ENCODE measurements at regions not wholly inside any gene's neighbourhood (a gene's known extent, or its start where the extent isn't known, plus 50 kb on each side); places are given as distances from the start of the nearest gene placed in this dataset.

GRCh38 chr4:161247831-161248230 lies 916.0 kb downstream of the FSTL5 start:
- BruUV-seq (replicated peaks) = no TSS peak

GRCh38 chr4:161238033-161238432 lies 925.8 kb downstream of the FSTL5 start:
- ChIA-PET CTCF (no interaction called here), POLR2A (ENCODE audit: low non-redundant PET) (no interaction called here)
- Histone ChIP-seq H3K4me1 (ENCODE audit: insufficient read depth, low read length, poor library complexity, severe bottlenecking) (no peaks in the 10 kb centered on the region), H3K4me3 (ENCODE audit: low read depth, low read length, poor library complexity, severe bottlenecking) (no peak overlapping the region), H3K36me3 (ENCODE audit: insufficient read depth, low read length, poor library complexity, severe bottlenecking) (no peaks in the 10 kb centered on the region), H3K27ac (ENCODE audit: low read depth, low read length, poor library complexity, severe bottlenecking) (no peak overlapping the region), H3K9me3 (ENCODE audit: low read depth, low read length, poor library complexity, severe bottlenecking) (no peaks in the 10 kb centered on the region), H3K27me3 (replicated peaks; ENCODE audit: insufficient read depth, low read depth, low read length, poor library complexity) (no peaks in the 10 kb centered on the region)
- intact Hi-C loops (cut with micrococcal nuclease; ENCODE audit: unreplicated experiment) = no loop called here
- DNase-seq (ENCODE audit: low spot score) = no peak
- TF ChIP-seq EZH2 (IDR thresholded peaks at IDR 0.05; ENCODE audit: borderline replicate concordance, low read depth, low read length, poor library complexity, severe bottlenecking) = no peak
- TF ChIP-seq CTCF (conservative IDR thresholded peaks at IDR 0.05; ENCODE audit: low read depth, low read length) = no peak
- no TSS peak for BruUV-seq (replicated peaks)

More at GRCh38 chr4:161247831-161248230, 916.0 kb downstream of the FSTL5 start:
- Histone ChIP-seq H3K27ac (ENCODE audit: low read depth, low read length, poor library complexity, severe bottlenecking) (no peak overlapping the region), H3K9me3 (ENCODE audit: low read depth, low read length, poor library complexity, severe bottlenecking) (no peaks in the 10 kb centered on the region), H3K36me3 (ENCODE audit: insufficient read depth, low read length, poor library complexity, severe bottlenecking) (no peaks in the 10 kb centered on the region), H3K4me3 (ENCODE audit: low read depth, low read length, poor library complexity, severe bottlenecking) (no peak overlapping the region), H3K4me1 (ENCODE audit: insufficient read depth, low read length, poor library complexity, severe bottlenecking) (no peaks in the 10 kb centered on the region), H3K27me3 (replicated peaks; ENCODE audit: insufficient read depth, low read depth, low read length, poor library complexity) (no peaks in the 10 kb centered on the region)
- ChIA-PET POLR2A (ENCODE audit: low non-redundant PET) (no interaction called here), CTCF (no interaction called here)
- TF ChIP-seq EZH2 (IDR thresholded peaks at IDR 0.05; ENCODE audit: borderline replicate concordance, low read depth, low read length, poor library complexity, severe bottlenecking) = no peak
- TF ChIP-seq CTCF (conservative IDR thresholded peaks at IDR 0.05; ENCODE audit: low read depth, low read length) = no peak
- no peak for DNase-seq (ENCODE audit: low spot score)
- intact Hi-C loops (cut with micrococcal nuclease; ENCODE audit: unreplicated experiment) = no loop called here

GRCh38 chr4:161237495-161237894 lies 926.3 kb downstream of the FSTL5 start:
- H3K4me3 ChIP-seq (ENCODE audit: low read depth, low read length, poor library complexity, severe bottlenecking) = no peak overlapping the region
- intact Hi-C loops (cut with micrococcal nuclease; ENCODE audit: unreplicated experiment) = no loop called here
- DNase-seq (ENCODE audit: low spot score) = no peak
- CTCF ChIA-PET = interaction anchor here (0.6 kb wide), 1 partner anchor 28 kb away, joined by 6 read pairs; no protein-coding TSS in a partner anchor
- H3K27ac ChIP-seq (ENCODE audit: low read depth, low read length, poor library complexity, severe bottlenecking) = no peak overlapping the region
- no peaks in the 10 kb centered on the region for H3K27me3 ChIP-seq (replicated peaks; ENCODE audit: insufficient read depth, low read depth, low read length, poor library complexity)
- no TSS peak for BruUV-seq (replicated peaks)
- H3K36me3 ChIP-seq (ENCODE audit: insufficient read depth, low read length, poor library complexity, severe bottlenecking) = no peaks in the 10 kb centered on the region
- no peaks in the 10 kb centered on the region for H3K4me1 ChIP-seq (ENCODE audit: insufficient read depth, low read length, poor library complexity, severe bottlenecking)
- TF ChIP-seq EZH2 (IDR thresholded peaks at IDR 0.05; ENCODE audit: borderline replicate concordance, low read depth, low read length, poor library complexity, severe bottlenecking) = no peak
- no peak for TF ChIP-seq CTCF (conservative IDR thresholded peaks at IDR 0.05; ENCODE audit: low read depth, low read length)
- POLR2A ChIA-PET (ENCODE audit: low non-redundant PET) = no interaction called here
- H3K9me3 ChIP-seq (ENCODE audit: low read depth, low read length, poor library complexity, severe bottlenecking) = no peaks in the 10 kb centered on the region
